AML-193 (cell line): ENCODE measurements at regions not wholly inside any gene's neighbourhood (a gene's known extent, or its start where the extent isn't known, plus 50 kb on each side); places are given as distances from the start of the nearest gene placed in this dataset.
"Not testable (repeated sequence)": the region's sequence is repeated elsewhere in the genome, so short reads cannot be mapped to it uniquely, and the experiment has no call there.

Source experiments
- DNase-seq, 2 experiments: peaks; one replicate each; lab custom pipeline; 2025; lab: John Stamatoyannopoulos, UW

GRCh38 chr5:100379254-100379858 lies 155.8 kb upstream of the FAM174A start:
- DNase-seq = not testable (repeated sequence)

GRCh38 chr5:100364757-100365478 lies 170.3 kb upstream of the FAM174A start:
- DNase-seq = not testable (repeated sequence)

- DNase-seq = not testable (repeated sequence)
Measured at GRCh38 chr5:100364343-100364742, 170.8 kb upstream of the FAM174A start.

- DNase-seq = not testable (repeated sequence)
Measured at GRCh38 chr5:100359998-100360397, 175.2 kb upstream of the FAM174A start.

GRCh38 chr5:100346269-100346668 lies 188.9 kb upstream of the FAM174A start:
- not testable (repeated sequence) for DNase-seq

GRCh38 chr5:100341485-100341884 lies 193.7 kb upstream of the FAM174A start:
- not testable (repeated sequence) for DNase-seq

- no peak for DNase-seq
Measured at GRCh38 chr5:100322483-100322882, 212.7 kb upstream of the FAM174A start.

- DNase-seq = no peak
Measured at GRCh38 chr5:100319885-100320284, 215.3 kb upstream of the FAM174A start.

- peak; percentile 32 to 60 for DNase-seq
Measured at GRCh38 chr5:100313657-100314056, 221.5 kb upstream of the FAM174A start.

- no peak for DNase-seq
Measured at GRCh38 chr5:100311806-100312205, 223.4 kb upstream of the FAM174A start.

- no peak for DNase-seq
Measured at GRCh38 chr5:100306000-100306399, 229.2 kb upstream of the FAM174A start.

- DNase-seq = no peak
Measured at GRCh38 chr5:100303216-100303615, 232.0 kb upstream of the FAM174A start.

- DNase-seq = no peak
Measured at GRCh38 chr5:100299261-100299660, 235.9 kb upstream of the FAM174A start.

GRCh38 chr5:100276071-100276470 lies 259.1 kb upstream of the FAM174A start:
- DNase-seq = no peak

GRCh38 chr5:100275631-100276030 lies 259.5 kb upstream of the FAM174A start:
- DNase-seq = no peak

- no peak for DNase-seq
Measured at GRCh38 chr5:100273846-100274580, 261.2 kb upstream of the FAM174A start.

- no peak for DNase-seq
Measured at GRCh38 chr5:100270023-100270771, 265.0 kb upstream of the FAM174A start.

- DNase-seq = no peak
Measured at GRCh38 chr5:100260968-100261367, 274.2 kb upstream of the FAM174A start.

- DNase-seq = no peak
Measured at GRCh38 chr5:100252944-100253343, 282.2 kb upstream of the FAM174A start.

GRCh38 chr5:100252037-100252436 lies 283.1 kb upstream of the FAM174A start:
- DNase-seq = no peak

GRCh38 chr5:100249884-100250269 lies 285.3 kb upstream of the FAM174A start:
- DNase-seq = no peak

GRCh38 chr5:100249211-100249883 lies 285.8 kb upstream of the FAM174A start:
- DNase-seq = no peak
